NB4 (cell line): ENCODE measurements at regions not wholly inside any gene's neighbourhood (a gene's known extent, or its start where the extent isn't known, plus 50 kb on each side); places are given as distances from the start of the nearest gene placed in this dataset.

Experiments used
- DNase-seq: peaks from one replicate; pipeline ENCODE4 v3.0.0; 2010; ENCODE audit warnings: low read depth
- H3K4me3 ChIP-seq: one replicate; pipeline ENCODE4 v1.5.1; 2011; ENCODE audit warnings: mild to moderate bottlenecking, low read depth, low read length, moderate library complexity
- MYC ChIP-seq: IDR thresholded peaks from 2 replicates; pipeline ENCODE4 v1.6.1; 2011; ENCODE audit warnings: low read depth, low read length
- POLR2A ChIP-seq: IDR thresholded peaks from 2 replicates; pipeline ENCODE4 v1.6.1; 2011; ENCODE audit warnings: mild to moderate bottlenecking; ENCODE audit not compliant: insufficient read length; ENCODE audit errors: extremely low read depth
- TF ChIP-seq, protein P1 (sequence below): IDR thresholded peaks from one replicate; pipeline ENCODE4 v1.5.1; 2012; ENCODE audit warnings: low read depth, low read length
- TF ChIP-seq, protein P2 (sequence below): IDR thresholded peaks from 2 replicates; pipeline ENCODE4 v1.6.1; 2011; ENCODE audit warnings: low read depth, low read length

DNA sequence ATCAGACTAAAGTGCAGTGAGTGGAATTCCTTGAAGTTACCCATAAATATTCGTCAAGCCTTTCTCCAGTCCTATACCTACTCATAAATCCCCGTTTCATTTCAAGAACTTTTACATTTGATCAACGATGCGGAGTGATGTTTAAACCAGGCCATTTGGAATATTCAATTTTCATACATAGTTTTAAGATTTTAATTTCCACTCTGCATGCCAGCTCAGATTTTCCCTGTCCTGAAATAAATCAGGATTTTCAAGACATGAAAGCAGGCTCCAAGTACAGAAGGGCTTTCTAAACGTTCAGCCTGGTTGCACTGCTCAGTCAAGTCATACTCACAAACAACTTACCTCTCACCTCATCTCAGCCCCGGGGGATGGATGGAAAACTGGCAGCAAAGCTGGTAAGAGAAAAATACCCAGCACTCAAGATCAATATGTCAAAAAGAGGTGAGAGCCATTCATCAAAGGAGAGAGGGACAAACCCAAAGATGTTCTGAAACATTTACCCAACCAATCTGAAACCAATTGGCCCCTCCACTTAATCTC lies 418.5 kb downstream of the PLPP3 start:
- DNase-seq, result no peak

DNA sequence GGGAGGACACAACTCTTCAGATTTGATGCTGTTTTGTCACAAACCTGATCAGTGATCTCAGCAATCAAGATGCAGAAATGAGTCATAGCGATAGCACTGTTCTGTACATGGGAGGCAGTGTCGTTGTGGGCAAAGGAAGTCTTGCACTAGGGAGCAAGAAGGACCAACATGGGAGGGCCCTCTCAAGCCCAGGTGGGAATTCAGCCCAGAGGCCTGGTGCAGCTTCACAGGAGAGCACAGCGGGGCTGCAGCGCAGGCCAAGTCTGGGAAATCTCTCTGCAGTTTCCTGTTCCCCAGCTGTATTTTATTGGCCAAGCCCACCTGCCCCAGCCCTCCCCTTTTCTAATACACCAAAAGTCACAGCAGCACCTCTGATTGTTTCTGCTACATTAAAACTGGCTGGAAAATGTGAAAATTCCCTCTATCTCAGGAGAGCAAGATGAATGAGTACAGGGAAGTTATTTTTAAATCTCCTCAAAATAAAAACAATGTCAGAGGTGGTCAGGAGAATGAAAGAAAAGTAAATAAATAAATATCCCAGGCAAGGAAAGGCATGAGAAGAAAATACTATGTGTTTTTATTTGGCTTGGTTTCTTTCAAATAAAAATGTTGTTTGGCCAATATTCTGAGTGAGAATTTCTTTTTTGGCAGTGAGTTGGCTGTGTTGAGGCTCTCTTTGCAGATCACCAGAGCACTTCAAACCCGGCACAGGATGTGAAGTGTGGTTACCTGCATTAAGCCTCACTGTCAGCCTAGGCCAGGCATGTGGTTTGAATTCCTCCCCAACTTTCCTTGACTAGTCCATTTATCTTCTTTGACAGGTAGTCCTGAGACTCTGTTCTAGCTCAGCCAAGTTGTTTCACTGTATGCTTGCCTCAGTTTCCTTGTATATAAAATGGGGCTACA lies 422.1 kb downstream of the PLPP3 start:
- TF ChIP-seq POLR2A, result no peak
- TF ChIP-seq, protein P1, sequence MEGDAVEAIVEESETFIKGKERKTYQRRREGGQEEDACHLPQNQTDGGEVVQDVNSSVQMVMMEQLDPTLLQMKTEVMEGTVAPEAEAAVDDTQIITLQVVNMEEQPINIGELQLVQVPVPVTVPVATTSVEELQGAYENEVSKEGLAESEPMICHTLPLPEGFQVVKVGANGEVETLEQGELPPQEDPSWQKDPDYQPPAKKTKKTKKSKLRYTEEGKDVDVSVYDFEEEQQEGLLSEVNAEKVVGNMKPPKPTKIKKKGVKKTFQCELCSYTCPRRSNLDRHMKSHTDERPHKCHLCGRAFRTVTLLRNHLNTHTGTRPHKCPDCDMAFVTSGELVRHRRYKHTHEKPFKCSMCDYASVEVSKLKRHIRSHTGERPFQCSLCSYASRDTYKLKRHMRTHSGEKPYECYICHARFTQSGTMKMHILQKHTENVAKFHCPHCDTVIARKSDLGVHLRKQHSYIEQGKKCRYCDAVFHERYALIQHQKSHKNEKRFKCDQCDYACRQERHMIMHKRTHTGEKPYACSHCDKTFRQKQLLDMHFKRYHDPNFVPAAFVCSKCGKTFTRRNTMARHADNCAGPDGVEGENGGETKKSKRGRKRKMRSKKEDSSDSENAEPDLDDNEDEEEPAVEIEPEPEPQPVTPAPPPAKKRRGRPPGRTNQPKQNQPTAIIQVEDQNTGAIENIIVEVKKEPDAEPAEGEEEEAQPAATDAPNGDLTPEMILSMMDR, result no peak
- no peak for TF ChIP-seq MYC
- TF ChIP-seq, protein P2, sequence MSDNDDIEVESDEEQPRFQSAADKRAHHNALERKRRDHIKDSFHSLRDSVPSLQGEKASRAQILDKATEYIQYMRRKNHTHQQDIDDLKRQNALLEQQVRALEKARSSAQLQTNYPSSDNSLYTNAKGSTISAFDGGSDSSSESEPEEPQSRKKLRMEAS, result no peak
- DNase-seq, result no peak
- H3K4me3 ChIP-seq, result no peak overlapping the region

More for the DNA sequence above, 418.5 kb downstream of the PLPP3 start:
- no peak overlapping the region for H3K4me3 ChIP-seq
- TF ChIP-seq MYC (no peak), POLR2A (no peak)
- TF ChIP-seq, protein P2, result no peak
- TF ChIP-seq, protein P1, result no peak

DNA sequence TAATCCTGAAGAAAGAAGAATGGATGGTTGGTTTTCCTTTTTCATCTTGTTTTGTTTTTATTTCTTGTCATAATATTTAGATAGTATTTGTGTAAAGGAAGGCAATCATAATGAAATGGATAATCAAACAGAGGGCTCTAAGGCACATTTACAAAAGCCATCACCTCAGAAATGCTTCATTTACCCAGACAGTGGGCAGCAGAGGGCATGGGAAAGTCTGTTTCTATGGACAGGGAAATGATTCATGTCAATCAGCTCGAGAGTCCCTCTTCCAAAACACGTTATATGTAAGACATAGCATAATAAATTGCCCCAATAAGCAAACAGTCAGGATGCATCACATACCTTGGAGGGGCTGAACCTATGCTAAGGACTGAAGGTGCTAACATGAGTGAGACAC lies 426.1 kb downstream of the PLPP3 start:
- TF ChIP-seq POLR2A, result no peak
- TF ChIP-seq, protein P1, result no peak
- TF ChIP-seq MYC, result no peak
- TF ChIP-seq, protein P2, result no peak
- DNase-seq, result no peak
- no peak overlapping the region for H3K4me3 ChIP-seq

DNA sequence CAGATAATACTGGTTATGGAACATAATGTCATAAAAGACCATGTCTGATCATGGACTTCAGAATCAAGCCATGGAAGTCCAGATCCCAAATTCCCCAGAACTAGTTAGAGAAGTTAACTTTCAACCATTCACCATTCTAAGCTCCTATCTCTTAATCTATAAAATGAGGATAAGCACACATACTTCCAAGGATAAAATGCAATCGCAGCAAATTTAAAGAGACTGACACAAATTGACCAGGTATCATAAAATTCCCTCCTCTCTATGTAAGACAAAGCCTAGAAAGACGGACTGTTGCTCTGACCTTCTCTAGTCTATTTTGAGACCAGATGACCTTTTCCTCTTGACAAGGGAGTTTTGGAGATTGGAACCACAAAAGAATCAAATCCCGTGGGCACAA lies 426.7 kb downstream of the PLPP3 start:
- no peak overlapping the region for H3K4me3 ChIP-seq
- TF ChIP-seq MYC (no peak), POLR2A (no peak)
- TF ChIP-seq, protein P1, result no peak
- TF ChIP-seq, protein P2, result no peak
- no peak for DNase-seq

DNA sequence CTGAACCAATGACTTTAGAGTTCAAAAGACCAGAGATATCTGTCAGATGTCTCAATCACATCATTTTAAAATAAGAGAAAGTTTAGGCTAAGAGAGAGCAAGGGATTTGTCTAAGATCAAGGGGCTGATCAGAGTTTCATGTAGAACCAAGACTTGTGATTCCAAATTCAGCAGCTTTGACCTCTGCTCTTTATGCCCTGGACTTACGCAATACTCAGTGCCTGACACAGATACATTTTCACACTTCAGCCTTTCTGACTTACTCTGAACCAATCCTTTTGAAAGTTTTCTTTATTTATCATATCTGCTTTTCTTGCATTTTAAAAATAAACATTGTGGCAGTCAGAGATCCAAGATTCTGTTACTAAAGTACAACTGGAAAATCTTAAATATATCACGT lies 428.0 kb downstream of the PLPP3 start:
- no peak for DNase-seq
- TF ChIP-seq MYC (no peak), POLR2A (no peak)
- TF ChIP-seq, protein P2, result no peak
- TF ChIP-seq, protein P1, result no peak
- no peak overlapping the region for H3K4me3 ChIP-seq
